IPS-NIHi11 (cell line): ENCODE measurements at regions not wholly inside any gene's neighbourhood (a gene's known extent, or its start where the extent isn't known, plus 50 kb on each side); places are given as distances from the start of the nearest gene placed in this dataset.

Experiments used
- DNase-seq: peaks from one replicate; pipeline ENCODE4 v3.0.0; 2012; ENCODE audit warnings: mixed read lengths, low spot score

- DNase-seq: no peak
Observed at GRCh38 chr4:89363786-89364185, 56.2 kb upstream of the GPRIN3 start.

GRCh38 chr4:89358935-89359638 lies 51.5 kb upstream of the GPRIN3 start:
- no peak for DNase-seq

- DNase-seq: no peak
Observed at GRCh38 chr4:89357787-89358186, 50.2 kb upstream of the GPRIN3 start.
